Activated CD8-positive, alpha-beta T cell treated with anti-CD3 and anti-CD28 coated beads for 36 hours (primary cell): ENCODE measurements at regions not wholly inside any gene's neighbourhood (a gene's known extent, or its start where the extent isn't known, plus 50 kb on each side); places are given as distances from the start of the nearest gene placed in this dataset.

Experiments used
- ATAC-seq: fragments of 200-7000 bp; cut with Tn5 transposase; one replicate; pipeline ENCODE4 v1.10.0; 2021; ENCODE audit warnings: mild to moderate bottlenecking, moderate library complexity
- CTCF ChIA-PET: fragments of 350-600 bp; sonication (Branson Sonifier 250); formaldehyde crosslinking; loops from one replicate; lab custom pipeline; 2021; ENCODE audit warnings: antibody characterized with exemption; lab: Charles Lee
- POLR2A ChIA-PET: fragments of 350-600 bp; sonication (Branson Sonifier 250); formaldehyde crosslinking; loops from one replicate; lab custom pipeline; 2021; ENCODE audit warnings: antibody characterized with exemption; lab: Charles Lee
- DNase-seq: peaks from one replicate; pipeline ENCODE4 v3.0.0-alpha.2; 2020
- H3K27ac Mint-ChIP-seq: one replicate; pipeline ENCODE4 v1.8.0; 2021; ENCODE audit warnings: mild to moderate bottlenecking, mixed read lengths
- H3K27me3 Mint-ChIP-seq: one replicate; pipeline ENCODE4 v1.8.0; 2021; ENCODE audit warnings: mixed read lengths
- H3K36me3 Mint-ChIP-seq: one replicate; pipeline ENCODE4 v1.8.0; 2021; ENCODE audit warnings: low read depth, mixed read lengths
- H3K4me1 Mint-ChIP-seq: one replicate; pipeline ENCODE4 v1.8.0; 2021; ENCODE audit warnings: low read depth, mixed read lengths
- H3K4me3 Mint-ChIP-seq: one replicate; pipeline ENCODE4 v1.8.0; 2021; ENCODE audit warnings: mild to moderate bottlenecking, moderate library complexity, mixed read lengths
- H3K9me3 Mint-ChIP-seq: one replicate; pipeline ENCODE4 v1.8.0; 2021; ENCODE audit warnings: mixed read lengths
- CTCF ChIP-seq: fragments of 200-600 bp; IDR thresholded peaks from one replicate; pipeline ENCODE4 v1.8.0; 2022; ENCODE audit warnings: antibody characterized with exemption, mild to moderate bottlenecking
- intact Hi-C: fragments of 100-400 bp; cut with micrococcal nuclease; formaldehyde crosslinking; loops from one replicate; pipeline ENCODE4 v1.10.0; 2022

- no peak for ATAC-seq
- Mint-ChIP-seq H3K4me3 (no peak overlapping the region), H3K9me3 (peaks cover 2% of the 10 kb centered on the region), H3K27ac (no peak overlapping the region), H3K27me3 (no peaks in the 10 kb centered on the region), H3K4me1 (peaks cover 38% of the 10 kb centered on the region), H3K36me3 (no peaks in the 10 kb centered on the region)
- no peak for DNase-seq
- TF ChIP-seq CTCF = no peak
- ChIA-PET CTCF (interaction anchor here (0.6 to 0.7 kb wide), 2 partner anchors 12 to 135 kb away, joined by 3 to 4 read pairs; no protein-coding TSS in a partner anchor), POLR2A (interaction anchor here (0.5 kb wide), 1 partner anchor 884 kb away, joined by 3 read pairs; no protein-coding TSS in a partner anchor)
- intact Hi-C loops = no loop called here
These were observed 296.2 kb upstream of the PRDM1 start for GRCh38 chr6:105789935-105790334.

- POLR2A ChIA-PET = no interaction called here
- Mint-ChIP-seq H3K27me3 (no peaks in the 10 kb centered on the region), H3K27ac (no peak overlapping the region), H3K4me3 (no peak overlapping the region), H3K36me3 (no peaks in the 10 kb centered on the region), H3K9me3 (peaks cover 2% of the 10 kb centered on the region), H3K4me1 (peaks cover 21% of the 10 kb centered on the region)
- TF ChIP-seq CTCF = no peak
- ATAC-seq = no peak
- DNase-seq = no peak
- intact Hi-C loops = no loop called here
- CTCF ChIA-PET = no interaction called here
These were observed 298.4 kb upstream of the PRDM1 start for GRCh38 chr6:105787747-105788146.

- CTCF ChIA-PET = no interaction called here
- no peak overlapping the region for H3K27ac Mint-ChIP-seq
These were observed 299.1 kb upstream of the PRDM1 start for GRCh38 chr6:105786890-105787655.

GRCh38 chr6:105786449-105786848 is 299.7 kb upstream of the PRDM1 start:
- peaks cover 23% of the 10 kb centered on the region for H3K4me1 Mint-ChIP-seq
- H3K36me3 Mint-ChIP-seq = no peaks in the 10 kb centered on the region
- ChIA-PET POLR2A (no interaction called here), CTCF (no interaction called here)
- no peaks in the 10 kb centered on the region for H3K27me3 Mint-ChIP-seq
- TF ChIP-seq CTCF = no peak
- DNase-seq = no peak
- no peak overlapping the region for H3K4me3 Mint-ChIP-seq
- intact Hi-C loops = no loop called here
- peaks cover 2% of the 10 kb centered on the region for H3K9me3 Mint-ChIP-seq
- H3K27ac Mint-ChIP-seq = no peak overlapping the region
- no peak for ATAC-seq

More at GRCh38 chr6:105786890-105787655, 299.1 kb upstream of the PRDM1 start:
- ATAC-seq (peak; percentile 61), DNase-seq (peak; percentile 58)
- Mint-ChIP-seq H3K9me3 (peaks cover 2% of the 10 kb centered on the region), H3K36me3 (no peaks in the 10 kb centered on the region), H3K4me1 (peaks cover 23% of the 10 kb centered on the region), H3K27me3 (no peaks in the 10 kb centered on the region), H3K4me3 (no peak overlapping the region)
- TF ChIP-seq CTCF = no peak
- POLR2A ChIA-PET = no interaction called here
- intact Hi-C loops = no loop called here

GRCh38 chr6:105785066-105785811 is 300.9 kb upstream of the PRDM1 start:
- TF ChIP-seq CTCF = no peak
- Mint-ChIP-seq H3K27ac (no peak overlapping the region), H3K4me3 (no peak overlapping the region), H3K4me1 (peaks cover 23% of the 10 kb centered on the region), H3K9me3 (peaks cover 2% of the 10 kb centered on the region), H3K27me3 (no peaks in the 10 kb centered on the region), H3K36me3 (no peaks in the 10 kb centered on the region)
- no peak for ATAC-seq
- no peak for DNase-seq
- POLR2A ChIA-PET = no interaction called here
- intact Hi-C loops = no loop called here
- CTCF ChIA-PET = interaction anchor here (1.0 kb wide), 1 partner anchor 16 kb away, joined by 3 read pairs; no protein-coding TSS in a partner anchor
